Stimulated activated CD8-positive, alpha-beta memory T cell treated with anti-CD3 and anti-CD28 coated beads, Interleukin-4, amount 100 ng/mL, for 48 hours (primary cell): ENCODE measurements at regions not wholly inside any gene's neighbourhood (a gene's known extent, or its start where the extent isn't known, plus 50 kb on each side); places are given as distances from the start of the nearest gene placed in this dataset.
"Not testable (repeated sequence)": the region's sequence is repeated elsewhere in the genome, so short reads cannot be mapped to it uniquely, and the experiment has no call there.

Experiments used
- DNase-seq: peaks from one replicate; pipeline ENCODE4 v3.0.0-alpha.2; 2020

DNA sequence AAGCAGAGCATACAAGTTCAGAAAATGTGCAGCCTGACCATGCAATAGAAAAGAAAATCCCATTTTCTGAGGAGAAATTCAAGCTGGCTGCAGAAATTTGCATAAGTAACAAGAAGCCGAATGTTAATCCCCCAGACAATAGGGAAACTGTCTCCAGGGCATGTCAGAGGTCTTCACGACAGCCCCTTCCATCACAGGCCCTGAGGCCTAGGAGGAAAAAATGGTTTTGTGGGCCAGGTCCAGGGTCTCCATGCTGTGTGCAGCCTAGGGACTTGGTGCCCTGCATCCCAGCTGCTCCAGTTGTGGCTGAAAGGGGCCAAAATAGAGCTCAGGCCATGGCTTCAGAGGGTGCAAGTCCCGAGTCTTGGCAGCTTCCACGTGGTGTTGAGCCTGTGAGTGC is 225.8 kb upstream of the MSX2 start:
- not testable (repeated sequence) for DNase-seq

- DNase-seq, result no peak
Measured at GRCh38 chr5:174500636-174501035, 223.7 kb upstream of the MSX2 start.

DNA sequence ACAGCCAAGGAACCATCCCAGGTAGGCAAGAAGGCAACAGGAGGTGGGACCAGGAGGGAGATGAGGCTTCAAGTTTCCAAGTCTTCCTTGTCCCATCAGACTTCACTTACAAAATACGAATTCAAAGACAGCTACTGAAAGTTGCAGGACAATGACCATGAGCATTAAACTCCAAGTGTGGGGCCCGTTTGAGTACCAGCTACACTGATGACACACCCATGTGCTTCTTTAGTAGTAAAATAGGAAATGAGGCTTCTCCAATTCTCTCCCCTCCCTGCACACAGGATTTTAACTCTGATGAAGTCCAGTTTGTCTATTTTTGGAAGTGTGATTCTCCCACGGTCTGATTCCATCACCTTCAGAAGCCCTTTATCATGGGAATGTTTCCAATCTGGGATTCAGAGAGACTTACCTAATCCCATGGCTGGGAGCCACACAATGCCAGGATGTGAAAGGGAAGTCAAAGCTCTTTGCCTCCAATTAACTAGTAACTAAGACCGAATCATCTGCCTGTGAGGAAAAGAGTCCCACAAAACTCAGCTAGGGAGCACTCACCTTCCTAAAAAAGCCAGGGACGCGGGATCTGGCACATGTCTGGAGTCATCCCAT is 222.8 kb upstream of the MSX2 start:
- no peak for DNase-seq

- no peak for DNase-seq
Measured at GRCh38 chr5:174503086-174503460, 221.3 kb upstream of the MSX2 start.

GRCh38 chr5:174503461-174504265 is 220.7 kb upstream of the MSX2 start:
- DNase-seq, result no peak

GRCh38 chr5:174504266-174504726 is 220.1 kb upstream of the MSX2 start:
- no peak for DNase-seq

DNA sequence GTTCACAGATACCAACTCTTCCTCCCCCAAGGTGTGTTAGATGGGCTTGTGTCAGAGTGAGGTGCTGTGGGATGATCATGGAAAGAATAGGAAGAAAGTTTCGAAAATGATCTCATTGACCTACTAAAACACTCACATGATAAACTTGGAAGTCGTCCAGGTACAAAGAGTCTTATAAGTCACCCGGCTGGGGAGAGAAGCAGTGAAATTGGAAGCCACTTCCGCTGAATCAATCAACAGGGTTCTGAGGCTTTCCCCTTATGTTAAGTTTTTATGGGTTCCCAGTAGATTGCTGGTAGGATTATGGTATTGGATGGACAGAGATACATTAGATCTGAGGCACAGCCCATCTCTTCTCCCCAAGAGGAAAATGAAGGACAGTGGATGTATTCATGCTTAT is 218.8 kb upstream of the MSX2 start:
- no peak for DNase-seq

DNA sequence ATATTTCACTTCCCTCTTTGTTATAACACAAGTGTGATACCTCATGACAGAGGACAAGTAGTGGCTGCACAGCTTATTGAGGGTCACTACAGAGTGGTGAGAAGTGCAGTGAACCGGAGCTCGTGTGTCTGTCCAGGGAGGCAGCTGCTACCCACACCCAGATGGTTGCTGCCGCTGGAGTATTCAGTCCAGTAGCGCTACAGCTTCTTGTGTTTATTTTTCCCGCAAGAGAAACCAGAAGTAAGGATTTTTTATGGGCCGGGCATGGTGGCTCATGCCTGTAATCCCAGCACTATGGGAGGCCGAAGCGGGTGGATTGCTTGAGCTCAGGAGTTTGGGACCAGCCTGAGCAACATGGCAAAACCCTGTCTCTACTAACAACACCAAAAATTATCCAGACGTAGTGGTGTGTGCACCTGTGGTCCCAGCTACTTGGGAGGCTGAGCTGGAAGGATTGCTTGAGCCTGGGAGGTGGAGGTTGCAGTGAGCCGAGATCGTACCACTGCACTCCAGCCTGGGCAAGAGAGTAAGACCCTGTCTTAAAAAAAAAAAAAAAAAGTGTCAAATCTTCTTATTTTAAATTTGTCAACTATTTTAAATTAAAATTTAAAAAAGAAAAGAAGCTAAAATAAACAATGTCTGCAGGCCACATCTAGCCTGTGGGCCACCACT is 213.5 kb upstream of the MSX2 start:
- DNase-seq, result not testable (repeated sequence)

DNA sequence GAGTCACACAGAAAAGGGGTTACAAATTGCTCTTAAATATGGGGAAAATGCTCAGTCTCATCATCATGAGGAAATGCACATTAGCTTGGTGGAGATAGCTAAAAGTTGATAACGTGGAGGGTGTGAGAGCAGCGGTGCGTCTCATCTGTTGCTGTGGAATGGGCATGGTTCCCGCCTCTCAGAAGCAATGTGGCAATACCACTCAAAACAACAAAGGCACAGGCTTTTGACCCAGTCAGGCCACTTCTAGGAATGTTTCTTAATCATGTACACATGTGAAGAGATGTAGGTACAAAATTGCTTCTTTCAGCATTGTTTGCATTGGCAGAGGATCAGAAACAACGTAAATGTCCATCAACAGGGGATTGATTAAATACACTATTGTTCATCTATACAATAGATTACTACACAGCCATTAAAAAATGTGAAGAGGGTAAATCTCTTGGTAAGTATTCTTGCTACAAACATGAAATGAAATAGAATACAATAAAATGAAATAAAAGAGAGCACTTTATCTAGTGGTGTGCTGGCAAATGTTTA is 212.6 kb upstream of the MSX2 start:
- no peak for DNase-seq

DNA sequence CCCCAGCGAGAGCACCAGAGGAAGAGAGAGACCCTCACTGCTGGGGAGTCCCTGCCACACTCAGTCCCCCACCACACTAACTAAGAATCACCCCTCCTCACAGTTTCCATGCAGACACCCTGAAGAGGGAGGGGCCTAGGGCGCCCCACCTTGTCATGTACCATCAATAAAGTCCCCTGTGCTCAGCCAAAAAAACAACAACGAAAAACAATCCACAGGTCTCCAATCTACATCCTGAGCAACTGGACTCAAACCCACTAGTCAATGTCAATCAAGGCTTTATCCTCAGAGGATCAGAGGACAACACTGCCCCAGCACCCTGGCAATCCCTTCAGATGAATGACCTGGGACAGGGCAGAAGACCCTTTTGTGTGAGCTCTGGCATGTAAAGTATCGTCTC is 210.1 kb upstream of the MSX2 start:
- no peak for DNase-seq

- DNase-seq, result no peak
Measured at GRCh38 chr5:174514983-174515394, 209.4 kb upstream of the MSX2 start.

DNA sequence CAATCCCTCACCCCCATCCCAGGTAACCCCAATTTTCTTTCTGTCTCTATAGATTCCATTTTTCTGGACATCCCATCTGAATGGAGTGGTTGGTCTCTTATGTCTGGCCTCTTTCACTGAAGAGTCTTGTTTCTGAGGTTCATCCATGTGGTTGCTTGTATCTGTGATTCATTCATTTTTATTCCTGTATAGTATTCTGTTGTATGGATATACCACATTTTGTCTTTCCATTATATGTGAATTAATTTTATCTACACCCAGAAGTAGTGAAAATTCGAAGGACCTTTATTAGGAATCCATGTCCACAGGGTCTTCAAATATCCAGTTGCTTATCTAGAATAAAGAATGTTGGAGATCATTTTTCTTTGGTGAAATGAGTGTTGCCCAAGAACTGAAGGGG is 207.6 kb upstream of the MSX2 start:
- no peak for DNase-seq

DNA sequence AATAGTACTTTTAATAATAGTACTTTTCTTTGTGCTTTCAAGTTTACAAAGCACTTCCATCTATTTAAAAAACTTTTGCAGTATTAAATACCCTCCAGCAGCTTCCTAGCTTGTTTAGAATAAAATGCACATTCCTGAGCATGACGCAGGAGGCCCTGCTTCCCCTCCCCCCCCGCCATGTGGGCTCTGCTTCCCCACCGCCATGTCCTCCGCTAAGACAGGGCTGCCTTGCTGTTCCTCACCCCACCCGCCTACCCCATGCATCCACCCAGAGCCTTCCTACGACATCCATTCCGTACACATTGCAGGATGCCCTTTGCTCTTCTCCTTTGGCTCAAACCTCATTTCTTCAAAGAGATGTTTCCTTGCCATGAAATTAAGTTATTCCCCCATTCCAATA is 205.9 kb upstream of the MSX2 start:
- no peak for DNase-seq

DNA sequence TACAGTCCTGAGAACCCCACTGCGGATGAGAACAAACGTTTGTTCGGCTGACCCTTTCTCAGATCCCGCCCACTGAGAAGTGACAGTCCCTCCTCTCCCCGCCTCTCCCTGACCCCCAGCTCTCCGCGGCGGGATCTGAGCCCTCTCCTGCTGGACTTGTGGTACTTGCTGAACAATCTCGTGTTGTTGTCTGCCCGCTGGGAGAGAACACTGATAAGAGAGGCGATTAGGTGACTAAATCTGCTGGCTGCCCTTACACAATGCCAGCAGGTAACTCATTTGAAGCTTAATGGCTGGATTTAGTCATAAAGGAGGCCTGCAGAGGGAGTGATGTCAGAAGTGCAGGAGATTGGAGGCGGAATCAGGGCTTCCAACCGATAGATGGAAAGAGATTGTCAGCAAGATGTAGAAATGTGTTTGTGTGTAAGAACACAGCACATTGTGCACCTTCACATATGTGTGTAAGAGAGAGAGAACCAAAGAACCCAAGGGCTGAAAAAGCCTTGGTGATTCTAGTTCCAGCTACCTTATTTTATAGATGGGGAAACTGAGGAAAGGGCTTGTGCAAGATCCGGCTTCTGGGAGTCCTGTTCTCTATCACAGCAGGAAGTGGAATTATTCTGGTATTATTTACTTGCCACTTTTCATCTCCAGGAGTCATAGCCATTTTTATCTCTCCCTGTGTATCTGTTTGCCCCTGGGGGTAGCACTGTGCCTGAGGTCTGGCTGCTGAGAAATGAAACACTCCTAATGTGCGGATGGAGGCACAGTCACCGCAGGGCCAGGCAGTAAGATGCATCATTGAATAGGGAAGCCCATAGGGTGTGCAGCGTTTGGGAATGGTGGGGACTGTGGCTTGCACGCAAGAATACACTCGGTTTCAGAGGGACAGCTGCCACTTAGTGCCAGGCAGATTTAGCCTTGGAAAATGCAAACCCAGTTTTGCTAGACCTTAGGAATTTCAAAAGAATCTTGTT is 203.7 kb upstream of the MSX2 start:
- DNase-seq, result no peak

GRCh38 chr5:174521449-174521848 is 202.9 kb upstream of the MSX2 start:
- no peak for DNase-seq

DNA sequence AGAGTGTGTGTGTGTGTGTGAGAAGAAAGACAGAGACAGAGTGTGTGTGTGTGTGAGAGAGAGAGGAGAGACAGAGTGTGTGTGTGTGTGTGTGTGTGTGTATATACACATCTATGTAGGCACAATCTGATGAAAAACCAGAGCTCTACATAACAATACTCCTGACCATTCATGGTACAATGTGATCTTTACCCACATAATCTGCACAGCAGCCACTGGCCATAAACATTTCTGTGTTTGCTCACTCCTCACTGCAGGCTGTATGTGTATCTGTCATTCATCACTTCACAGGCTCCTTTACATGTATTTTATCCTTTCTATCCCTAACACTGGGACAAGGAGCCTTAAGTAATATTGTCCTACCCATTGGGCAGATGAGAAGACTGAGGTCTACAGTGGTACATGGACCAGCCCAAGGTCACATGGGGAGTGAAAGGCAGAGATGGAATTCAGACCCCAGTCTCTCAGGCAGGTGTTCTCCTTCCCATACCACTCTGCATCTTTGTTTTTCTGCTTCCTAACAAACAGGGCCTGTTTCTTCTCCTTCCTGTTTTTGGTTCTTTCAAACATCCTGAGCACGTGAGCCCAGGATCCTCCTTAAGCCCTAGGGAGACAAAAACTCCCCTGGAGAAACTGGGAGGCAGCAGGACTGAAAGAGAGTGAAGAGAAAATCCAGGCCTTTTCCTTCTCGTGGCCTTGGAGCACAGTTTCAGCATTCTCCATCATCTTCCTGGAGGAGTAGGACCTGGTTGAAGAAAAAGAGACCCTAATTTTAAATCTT is 201.7 kb upstream of the MSX2 start:
- no peak for DNase-seq

DNA sequence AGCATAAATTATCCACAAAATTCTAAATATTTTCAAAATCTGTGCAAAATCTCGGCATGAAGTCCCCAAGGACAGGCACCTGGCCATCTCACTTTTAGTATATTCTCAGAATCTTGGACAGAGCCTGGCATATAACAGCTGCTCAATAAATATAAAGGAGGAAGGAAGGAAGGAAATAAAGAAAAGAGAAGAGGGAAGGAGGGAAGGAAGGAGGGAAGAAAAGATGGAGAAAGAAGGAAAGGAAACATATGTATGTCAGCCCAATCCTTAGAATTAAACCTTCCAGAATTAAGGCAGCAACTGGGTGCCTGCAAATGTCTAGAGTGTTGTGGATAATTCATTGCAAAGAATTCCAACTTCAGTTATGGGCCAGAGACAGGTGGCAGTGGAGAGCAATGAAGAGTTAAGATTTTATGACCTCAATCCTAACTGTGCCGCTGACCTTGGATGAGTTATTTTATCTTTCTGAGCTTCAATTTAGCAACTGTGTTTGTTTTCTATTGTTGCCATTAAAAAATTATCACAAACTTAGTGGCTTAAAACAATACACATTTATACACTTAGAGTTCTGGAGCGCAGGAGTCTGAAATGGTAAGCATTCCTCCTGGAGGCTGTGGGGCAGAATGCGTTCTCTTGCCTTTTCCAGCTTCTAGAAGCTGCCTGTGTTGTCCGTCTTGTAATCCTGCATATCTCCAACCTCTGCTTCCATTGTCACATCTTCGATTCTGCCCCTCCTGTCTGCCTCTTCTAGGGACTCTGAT is 200.9 kb upstream of the MSX2 start:
- DNase-seq, result no peak

- DNase-seq, result no peak
Measured at GRCh38 chr5:174524351-174524750, 200.0 kb upstream of the MSX2 start.

DNA sequence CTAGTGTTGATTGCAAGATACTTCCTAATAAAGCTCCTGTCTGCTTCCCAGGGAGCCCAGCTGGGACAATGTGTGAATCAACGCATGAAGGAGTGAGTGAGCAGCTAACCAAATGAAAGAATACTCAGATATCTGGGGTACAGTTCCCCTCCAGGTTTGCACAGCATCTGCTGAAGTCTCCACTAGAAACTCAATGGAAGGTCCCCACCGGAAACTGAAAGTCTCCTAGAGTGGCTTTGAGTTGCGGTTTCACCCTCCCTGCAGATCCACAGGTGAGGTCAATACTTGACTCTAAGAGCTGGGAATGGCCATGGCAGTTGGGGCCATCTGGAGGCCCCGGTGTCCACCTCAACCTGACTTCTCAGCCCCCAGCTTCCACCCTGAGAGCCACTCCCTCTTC is 198.2 kb upstream of the MSX2 start:
- DNase-seq, result no peak

- no peak for DNase-seq
Measured at GRCh38 chr5:174527916-174528540, 196.4 kb upstream of the MSX2 start.
